Erythroblast (primary cell): ENCODE measurements at regions not wholly inside any gene's neighbourhood (a gene's known extent, or its start where the extent isn't known, plus 50 kb on each side); places are given as distances from the start of the nearest gene placed in this dataset.

Source experiments
- GATA1 ChIP-seq: IDR thresholded peaks from 2 replicates; pipeline ENCODE4 v1.6.1; 2011; ENCODE audit warnings: low read depth, mild to moderate bottlenecking, control low read depth, low read length, moderate library complexity
- POLR2A ChIP-seq: IDR thresholded peaks from 2 replicates; pipeline ENCODE4 v1.6.1; 2011; ENCODE audit warnings: mild to moderate bottlenecking, low read length

DNA sequence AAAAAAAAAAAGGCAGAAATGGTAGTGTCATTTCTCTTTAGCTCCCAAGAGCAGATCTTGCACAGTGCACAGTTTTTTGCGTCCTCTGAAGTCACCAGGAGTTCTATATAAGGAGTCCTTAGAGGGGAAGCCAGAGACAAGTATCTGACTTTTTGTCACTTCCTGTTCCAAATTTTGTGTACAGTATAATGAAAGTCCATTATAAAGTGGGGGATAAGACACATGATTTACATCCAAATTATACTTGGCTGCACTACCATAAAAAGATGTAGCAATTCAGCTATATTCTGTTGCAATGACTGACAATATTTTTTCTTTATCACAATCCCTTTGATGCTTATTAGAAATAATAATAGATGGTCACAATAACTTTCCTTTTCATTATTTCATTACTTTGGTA, 1276.9 kb upstream of the ADGRL2 start:
- no peak for TF ChIP-seq POLR2A
- TF ChIP-seq GATA1, result no peak
